Left lung (tissue), 4 donors: ENCODE measurements at regions not wholly inside any gene's neighbourhood (a gene's known extent, or its start where the extent isn't known, plus 50 kb on each side); places are given as distances from the start of the nearest gene placed in this dataset.

ENCODE experiments used
- ATAC-seq: fragments of 200-7000 bp; cut with Tn5 transposase; one replicate; pipeline ENCODE4 v1.9.1; 2020; ENCODE audit warnings: moderate library complexity
- DNase-seq, 4 donors: peaks; one replicate each; pipeline ENCODE4 v3.0.0-alpha.2; 2013 to 2020
- H3K27ac ChIP-seq, 2 donors: fragments of 200-600 bp; sonication (generic) in 1 of 2; one replicate each; pipeline versions ENCODE4 v1.5.0 to v1.8.0; 2020 to 2021
- H3K27me3 ChIP-seq, 2 donors: fragments of 200-600 bp; sonication (generic) in 1 of 2; one replicate each; pipeline versions ENCODE4 v1.5.0 to v1.8.0; 2020 to 2021
- H3K36me3 ChIP-seq, 2 donors: fragments of 200-600 bp; sonication (generic) in 1 of 2; one replicate each; pipeline versions ENCODE4 v1.5.0 to v1.8.0; 2020 to 2021
- H3K4me1 ChIP-seq, 2 donors: fragments of 200-600 bp; one replicate each; pipeline ENCODE4 v1.8.0; 2021
- H3K4me3 ChIP-seq, 2 donors: fragments of 200-600 bp; sonication (generic) in 1 of 2; one replicate each; pipeline versions ENCODE4 v1.5.0 to v1.8.0; 2020 to 2021; ENCODE audit warnings: mild to moderate bottlenecking in 1 of 2
- H3K9me3 ChIP-seq, 2 donors: fragments of 200-600 bp; sonication (generic) in 1 of 2; one replicate each; pipeline versions ENCODE4 v1.5.0 to v1.8.0; 2020 to 2021
- CTCF ChIP-seq, 2 donors: fragments of 200-600 bp; sonication (generic) in 1 of 2; IDR thresholded peaks; one replicate each; pipeline versions ENCODE4 v1.5.0 to v1.8.0; 2021; ENCODE audit warnings: antibody characterized with exemption in 2 of 2
- intact Hi-C, 2 donors: fragments of 100-400 bp; cut with DNase I; formaldehyde crosslinking; loops; one replicate each; pipeline versions ENCODE4 v1.11.2 to v1.14.2; 2022
- donor health status: DM: no; HTN: yes; CAD: no.
- donor health status: DM: no; HTN: no; CAD: no.

- Histone ChIP-seq H3K27me3 (no peaks in the 10 kb centered on the region), H3K4me3 (no peak overlapping the region), H3K4me1 (no peaks in the 10 kb centered on the region), H3K27ac (no peak overlapping the region), H3K36me3 (no peaks in the 10 kb centered on the region), H3K9me3 (no peaks in the 10 kb centered on the region)
- no peak for DNase-seq
- peak in 1 of 2 donors; percentile 26 for TF ChIP-seq CTCF (IDR thresholded peaks at IDR 0.05)
- ATAC-seq, result no peak
- intact Hi-C loops, result no loop called here
Observed at GRCh38 chr5:123273984-123274383, 149.2 kb downstream of the CEP120 start.

- ATAC-seq (no peak), DNase-seq (no peak)
- Histone ChIP-seq H3K36me3 (no peaks in the 10 kb centered on the region), H3K27ac (no peak overlapping the region), H3K9me3 (no peaks in the 10 kb centered on the region), H3K4me1 (no peaks in the 10 kb centered on the region), H3K27me3 (no peaks in the 10 kb centered on the region), H3K4me3 (no peak overlapping the region)
- intact Hi-C loops, result no loop called here
- TF ChIP-seq CTCF (IDR thresholded peaks at IDR 0.05), result no peak
Observed at GRCh38 chr5:123273095-123273494, 150.1 kb downstream of the CEP120 start.

- no peaks in the 10 kb centered on the region for H3K36me3 ChIP-seq
- H3K27ac ChIP-seq, result no peak overlapping the region
- no peak for ATAC-seq
- no peak for TF ChIP-seq CTCF (IDR thresholded peaks at IDR 0.05)
- H3K27me3 ChIP-seq, result no peaks in the 10 kb centered on the region
- no peaks in the 10 kb centered on the region for H3K4me1 ChIP-seq
- intact Hi-C loops, result no loop called here
- no peak for DNase-seq
- H3K4me3 ChIP-seq, result no peak overlapping the region
- H3K9me3 ChIP-seq, result no peaks in the 10 kb centered on the region
Observed at GRCh38 chr5:123269851-123270250, 153.4 kb downstream of the CEP120 start.

- Histone ChIP-seq H3K27ac (no peak overlapping the region), H3K4me1 (no peaks in the 10 kb centered on the region), H3K27me3 (no peaks in the 10 kb centered on the region), H3K36me3 (no peaks in the 10 kb centered on the region), H3K4me3 (no peak overlapping the region), H3K9me3 (no peaks in the 10 kb centered on the region)
- intact Hi-C loops, result no loop called here
- TF ChIP-seq CTCF (IDR thresholded peaks at IDR 0.05), result no peak
- no peak for DNase-seq
- ATAC-seq, result no peak
Observed at GRCh38 chr5:123269436-123269835, 153.8 kb downstream of the CEP120 start.

- Histone ChIP-seq H3K27me3 (no peaks in the 10 kb centered on the region), H3K4me3 (no peak overlapping the region), H3K36me3 (no peaks in the 10 kb centered on the region), H3K4me1 (no peaks in the 10 kb centered on the region), H3K9me3 (no peaks in the 10 kb centered on the region), H3K27ac (no peak overlapping the region)
- intact Hi-C loops, result no loop called here
- no peak for DNase-seq
- ATAC-seq, result no peak
- no peak for TF ChIP-seq CTCF (IDR thresholded peaks at IDR 0.05)
Observed at GRCh38 chr5:123266365-123266764, 156.8 kb downstream of the CEP120 start.
